Left hindlimb (tissue), 1 donor: ENCODE measurements at regions not wholly inside any gene's neighbourhood (a gene's known extent, or its start where the extent isn't known, plus 50 kb on each side); places are given as distances from the start of the nearest gene placed in this dataset.
"Not testable (repeated sequence)": the region's sequence is repeated elsewhere in the genome, so short reads cannot be mapped to it uniquely, and the experiment has no call there.

Experiments
- DNase-seq: peaks from one replicate; pipeline ENCODE4 v3.0.0-alpha.2; 2018

- DNase-seq = no peak
Observed at GRCh38 chr9:135173066-135173465, 85.6 kb downstream of the OLFM1 start.

DNA sequence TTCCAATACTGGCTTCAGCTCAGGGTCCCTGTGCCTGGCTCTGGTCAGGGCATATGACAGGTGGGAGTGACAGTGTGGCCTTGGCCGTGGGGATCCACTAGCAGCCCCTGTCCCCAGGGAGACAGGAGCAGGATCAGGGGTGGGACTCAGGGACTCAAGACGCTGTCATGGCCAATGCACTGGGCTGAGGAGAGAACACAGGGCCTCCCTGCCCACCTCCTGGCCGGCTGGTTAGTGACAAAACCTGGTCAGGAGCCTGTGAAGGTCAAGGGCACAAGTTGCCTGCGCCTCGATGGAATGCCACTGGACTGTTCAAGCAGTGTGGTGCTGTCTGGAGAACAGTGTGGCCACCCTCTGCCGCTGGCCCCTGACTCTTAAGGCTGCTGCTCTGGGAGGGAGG is 86.8 kb downstream of the OLFM1 start:
- DNase-seq = no peak

- no peak for DNase-seq
Observed at GRCh38 chr9:135174981-135175380, 87.5 kb downstream of the OLFM1 start.

- DNase-seq = no peak
Observed at GRCh38 chr9:135176284-135176683, 88.8 kb downstream of the OLFM1 start.

GRCh38 chr9:135177562-135177961 is 90.1 kb downstream of the OLFM1 start:
- DNase-seq = not testable (repeated sequence)

- DNase-seq = no peak
Observed at GRCh38 chr9:135178498-135178897, 91.0 kb downstream of the OLFM1 start.

- DNase-seq = no peak
Observed at GRCh38 chr9:135179041-135179440, 91.6 kb downstream of the OLFM1 start.

DNA sequence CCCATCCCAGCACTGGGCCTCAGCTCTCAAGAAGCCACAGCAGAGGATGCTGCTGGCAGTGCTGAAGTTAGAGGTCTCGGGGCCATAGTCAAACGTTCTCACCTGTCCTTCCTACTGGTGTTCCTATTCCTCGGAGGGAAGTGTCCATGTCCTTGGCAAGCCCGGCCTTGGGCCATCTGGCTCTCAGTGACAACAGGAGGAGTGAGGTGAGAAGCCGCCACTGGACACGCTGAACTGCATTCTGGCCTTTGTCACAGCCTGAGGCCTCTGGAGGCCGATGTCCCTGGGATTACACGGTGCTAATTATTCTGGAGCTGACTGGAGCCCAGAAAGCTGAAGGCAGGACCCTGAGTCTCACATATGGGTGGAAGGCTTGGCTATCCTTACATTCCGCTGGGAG is 92.5 kb downstream of the OLFM1 start:
- no peak for DNase-seq

DNA sequence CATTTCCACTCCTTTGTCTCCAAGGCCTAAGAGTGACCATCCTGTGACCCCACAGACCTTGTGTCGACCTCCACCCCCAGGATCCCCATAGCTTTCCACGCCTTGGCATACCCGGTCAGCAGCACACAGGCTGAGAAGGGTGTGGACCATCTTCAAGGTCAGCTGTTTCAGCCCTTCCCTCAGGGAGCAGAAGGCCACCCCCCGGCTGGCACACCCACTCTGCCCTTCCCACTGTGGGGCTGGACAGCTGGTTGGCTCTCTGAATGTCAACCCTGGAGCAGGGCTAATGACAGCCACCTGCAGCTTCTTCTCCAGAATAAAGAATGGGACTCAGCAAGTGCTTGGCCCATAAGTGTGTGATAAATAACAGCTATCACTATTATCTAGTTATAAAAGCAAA is 93.1 kb downstream of the OLFM1 start:
- no peak for DNase-seq

DNA sequence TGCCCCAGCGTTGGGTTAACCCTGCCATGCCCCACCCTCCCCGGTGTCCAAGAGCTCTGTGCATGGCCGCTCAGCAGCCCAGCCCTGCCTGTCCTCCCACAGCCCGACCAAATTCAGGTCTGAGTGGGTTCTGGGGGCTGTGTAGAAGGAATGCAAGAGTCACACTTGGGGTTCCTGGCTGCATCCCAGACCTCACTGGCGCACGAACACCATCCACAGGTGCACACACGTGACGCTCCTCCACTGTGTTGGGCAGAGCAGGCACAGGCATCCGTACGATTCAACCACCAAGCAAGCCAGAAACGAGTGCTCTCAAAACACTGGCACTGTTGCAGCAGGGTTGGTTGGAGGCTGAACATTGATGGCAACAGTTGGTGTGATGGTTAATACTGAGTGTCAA is 93.9 kb downstream of the OLFM1 start:
- DNase-seq = no peak

DNA sequence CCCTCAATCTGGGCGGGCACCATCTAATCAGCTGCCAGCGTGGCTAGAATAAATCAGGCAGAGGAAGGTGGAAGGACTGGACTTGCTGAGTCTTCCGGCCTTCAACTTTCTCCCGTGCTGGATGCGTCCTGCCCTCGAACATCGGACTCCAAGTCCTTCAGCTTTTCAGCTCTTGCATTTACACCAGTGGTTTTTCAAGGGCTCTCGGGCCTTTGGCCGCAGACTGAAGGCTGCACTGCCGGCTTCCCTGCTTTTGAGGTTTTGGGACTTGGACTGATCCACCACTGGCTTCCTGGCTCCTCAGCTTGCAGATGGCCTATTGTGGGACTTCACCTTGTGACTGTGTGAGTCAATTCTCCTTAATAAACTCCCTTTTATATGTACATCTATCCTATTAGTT is 94.4 kb downstream of the OLFM1 start:
- DNase-seq = not testable (repeated sequence)

- no peak for DNase-seq
Observed at GRCh38 chr9:135183069-135183468, 95.6 kb downstream of the OLFM1 start.

DNA sequence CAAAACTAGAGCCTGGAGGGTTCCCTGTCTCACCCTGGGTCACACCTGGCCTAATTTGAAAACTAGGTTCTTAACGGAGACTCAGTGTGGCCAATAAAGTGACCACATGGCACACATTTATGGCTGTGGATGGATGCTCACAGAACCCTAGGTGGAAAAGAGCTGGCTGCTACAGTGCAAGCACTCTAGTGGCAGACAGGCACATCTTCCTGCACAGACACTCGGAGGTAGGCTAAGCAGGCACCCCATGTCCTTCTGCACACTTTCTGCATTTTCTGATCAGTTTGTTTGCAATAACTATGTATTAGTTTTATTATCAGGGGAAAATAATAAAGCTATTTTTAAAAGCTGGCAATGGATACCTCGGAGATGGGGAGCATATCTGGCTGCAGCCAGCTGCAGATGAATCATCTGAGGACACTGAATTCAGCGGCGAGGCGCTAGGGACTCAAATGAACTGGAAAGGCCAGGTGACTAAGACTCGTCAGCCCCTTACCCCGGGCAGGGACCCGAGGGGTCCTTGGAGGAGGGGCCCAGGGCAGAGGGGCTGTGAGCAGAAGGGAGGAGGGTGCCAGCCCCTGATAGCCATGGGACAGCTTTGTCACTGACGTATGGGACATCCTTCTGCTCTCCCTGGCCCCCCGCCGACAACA is 96.2 kb downstream of the OLFM1 start:
- DNase-seq = no peak

DNA sequence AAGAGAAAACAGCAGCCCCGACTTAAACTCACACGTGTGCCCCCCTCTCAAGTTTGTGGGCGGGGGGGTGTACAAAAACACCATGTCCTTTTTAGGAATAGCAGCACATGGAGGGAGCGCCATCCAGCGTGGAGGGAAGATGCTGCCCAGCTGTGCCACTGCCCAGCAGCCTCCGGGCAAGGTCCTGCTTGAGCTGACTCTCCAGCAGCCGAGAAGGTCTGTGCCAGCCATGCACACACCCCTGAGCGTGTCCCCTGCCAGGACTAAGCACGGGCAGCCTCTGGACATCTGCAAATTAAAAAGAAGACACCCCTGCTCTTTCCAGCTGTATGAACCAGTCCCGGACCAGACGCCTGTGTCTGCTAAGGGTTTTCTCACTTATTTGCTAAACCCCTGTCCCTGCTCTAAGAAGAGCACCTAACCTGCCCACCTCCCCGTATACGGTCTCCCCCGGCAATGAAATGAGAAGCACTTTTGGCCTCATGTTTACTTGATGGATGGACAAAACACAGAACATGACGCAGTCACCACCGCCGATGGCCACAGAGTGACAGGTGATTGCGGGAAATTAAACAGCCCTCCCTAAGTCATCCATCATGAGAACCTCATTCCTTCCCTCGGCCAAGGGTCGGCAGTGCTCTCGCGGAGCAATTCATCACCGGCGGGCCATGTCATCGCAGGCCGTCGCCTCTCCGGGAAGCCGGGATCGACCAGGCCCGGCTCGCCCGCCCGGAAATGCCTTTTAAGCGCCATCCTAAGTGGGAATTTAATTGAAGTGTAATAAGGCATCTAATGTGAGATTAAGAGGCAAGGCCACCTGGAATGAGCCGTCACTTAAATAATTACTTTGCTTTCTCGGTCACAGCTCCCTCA is 96.9 kb downstream of the OLFM1 start:
- no peak for DNase-seq

- no peak for DNase-seq
Observed at GRCh38 chr9:135185060-135185459, 97.6 kb downstream of the OLFM1 start.

DNA sequence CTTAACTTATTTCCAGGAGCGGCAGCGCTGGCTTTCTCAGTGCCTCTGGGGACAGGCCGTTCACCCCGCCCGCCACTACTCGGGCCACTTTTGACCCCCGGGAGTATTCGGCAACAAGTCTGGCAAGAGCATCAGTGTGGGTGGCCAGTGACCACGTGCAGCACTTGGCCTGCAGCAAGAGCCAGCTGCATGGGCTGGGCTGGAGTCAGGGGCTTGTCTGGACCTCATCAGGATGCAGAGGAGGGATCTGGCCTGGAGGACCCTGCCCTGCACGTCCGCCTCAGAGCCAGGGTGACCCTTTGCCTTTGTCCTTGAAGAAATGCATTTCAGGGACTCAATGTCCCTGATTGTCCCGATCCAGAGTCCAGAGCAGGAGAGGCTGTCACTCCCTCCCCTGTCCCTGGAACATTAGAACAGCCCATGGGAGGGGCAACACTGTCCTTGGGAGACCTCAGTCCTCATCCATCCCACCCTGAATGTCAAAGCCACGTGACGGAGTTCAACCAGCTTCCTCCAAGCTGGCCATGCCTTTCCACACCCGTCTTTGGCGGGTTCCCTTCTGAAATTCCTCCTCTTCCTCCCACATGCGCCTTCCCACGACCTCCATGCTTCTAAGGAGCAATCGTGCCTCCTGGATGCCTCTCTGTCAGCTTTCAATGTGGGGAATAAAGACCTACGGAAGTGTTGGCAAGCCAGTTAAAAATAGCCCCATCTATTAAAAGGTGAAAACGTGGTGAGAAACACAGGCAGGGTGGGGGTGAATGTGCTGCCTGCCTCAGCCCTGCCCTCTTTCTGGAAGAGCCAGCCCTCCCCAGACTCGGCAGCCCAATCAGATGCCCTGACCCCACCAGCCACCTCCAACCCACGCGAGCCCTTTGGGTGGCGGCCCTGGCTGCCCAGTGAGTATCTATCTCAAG is 99.0 kb downstream of the OLFM1 start:
- no peak for DNase-seq

DNA sequence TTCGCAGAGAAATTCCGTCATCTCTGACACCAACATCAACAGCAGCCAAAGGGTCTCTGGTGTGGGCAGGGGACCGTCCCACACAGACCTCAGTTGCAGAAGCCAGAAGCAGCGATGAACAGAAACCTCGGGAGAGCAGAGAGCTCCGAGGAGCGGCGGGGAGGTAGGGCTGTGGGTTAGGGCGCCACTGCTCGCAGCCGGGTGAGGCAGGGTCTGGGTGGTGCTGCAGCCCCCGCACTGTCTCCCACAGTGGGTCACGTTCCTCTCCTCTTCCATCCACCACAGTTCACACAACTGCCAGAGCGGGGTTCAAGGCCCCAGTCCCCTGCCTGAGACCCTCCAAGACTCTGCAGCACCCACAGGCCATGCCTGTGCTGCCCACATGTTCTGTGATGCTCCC is 99.9 kb downstream of the OLFM1 start:
- DNase-seq = no peak

DNA sequence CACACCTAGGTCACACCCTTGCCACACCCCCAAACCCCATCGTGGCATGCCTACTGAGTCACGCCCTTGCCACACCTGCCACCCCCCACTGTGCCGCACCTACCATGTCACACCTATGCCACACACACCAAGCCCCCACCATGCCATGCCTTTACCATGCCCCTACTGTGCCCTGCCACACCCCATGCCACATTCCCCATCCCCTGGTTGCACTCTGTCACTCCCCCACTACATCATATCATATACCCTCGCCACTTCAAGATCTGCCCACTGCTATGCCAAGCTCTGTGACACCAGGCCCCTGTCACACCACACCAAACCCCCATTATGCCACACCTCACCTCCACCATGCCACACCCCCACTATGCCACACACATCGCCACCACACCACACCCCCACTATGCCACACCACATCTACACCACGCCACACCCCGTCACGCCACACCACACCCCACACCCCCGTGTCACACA is 101.2 kb downstream of the OLFM1 start:
- DNase-seq = no peak

DNA sequence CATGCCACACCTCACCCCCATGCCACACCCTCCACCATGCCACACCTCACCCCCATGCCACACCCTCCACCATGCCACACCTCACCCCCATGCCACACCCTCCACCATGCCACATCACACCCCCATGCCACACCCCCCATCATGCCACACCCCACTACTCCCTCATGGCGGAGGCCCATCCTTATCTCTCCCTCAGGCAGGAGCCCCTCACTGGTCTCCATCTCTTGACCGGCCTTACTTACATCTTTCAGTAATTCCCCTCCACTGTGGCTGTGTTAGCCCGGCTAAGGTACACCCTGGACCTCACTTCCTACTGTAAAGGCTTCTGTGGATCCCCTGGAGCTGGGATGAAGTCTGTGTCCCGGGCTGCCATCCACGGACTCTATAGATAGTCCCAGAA is 102.0 kb downstream of the OLFM1 start:
- no peak for DNase-seq

GRCh38 chr9:135190789-135191577 is 103.5 kb downstream of the OLFM1 start:
- no peak for DNase-seq

DNA sequence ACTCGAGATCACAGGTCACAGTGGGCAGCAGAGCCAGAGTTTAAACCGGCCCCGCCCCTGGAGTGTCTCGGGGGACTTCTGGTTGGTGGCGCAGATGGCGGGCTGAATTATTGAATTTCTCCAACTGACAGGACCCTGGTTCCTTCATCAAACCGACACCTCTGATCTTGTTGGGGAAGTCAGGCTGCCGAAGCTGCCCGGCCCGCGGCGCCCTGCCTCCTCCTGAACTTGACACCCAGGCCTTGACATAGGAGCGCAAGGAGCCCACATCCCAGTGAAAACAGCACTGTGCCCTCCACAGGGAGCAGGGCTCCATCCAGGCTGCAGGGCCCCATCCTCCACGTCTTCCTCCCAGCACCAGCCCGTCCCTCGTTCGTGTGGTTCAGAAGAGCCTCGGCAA is 105.2 kb downstream of the OLFM1 start:
- no peak for DNase-seq

- not testable (repeated sequence) for DNase-seq
Observed at GRCh38 chr9:135195975-135196374, 108.5 kb downstream of the OLFM1 start.
